ENCODE measurements at regions not wholly inside any gene's neighbourhood (a gene's known extent, or its start where the extent isn't known, plus 50 kb on each side); places are given as distances from the start of the nearest gene placed in this dataset.

- TF ChIP-seq TRIM22 (IDR thresholded peaks at IDR 0.05): no peak
Observed at GRCh38 chr17:22469101-22469880, 777.0 kb downstream of the KCNJ18 start (continued).

GRCh38 chr17:22469941-22470340 is 777.6 kb downstream of the KCNJ18 start:
- in situ Hi-C loops (cut with HindIII; ENCODE audit: extremely low pct_ligation_motif_present, low pct_unique_long_range_greater_than_20kb): loop anchor here (25.0 kb wide), 2 partner anchors 92 to 108 kb away; no protein-coding TSS in a partner anchor
- FAIRE-seq (no peak), ATAC-seq (no peak), DNase-seq (ENCODE audit: low spot score) (no peak)
- Histone ChIP-seq H3K79me2 (ENCODE audit: insufficient read depth, low read length) (no peaks in the 10 kb centered on the region), H3K27ac (ENCODE audit: extremely low read length, insufficient read depth, low read length) (no peak overlapping the region), H2AFZ (ENCODE audit: low read length) (no peak overlapping the region), H3K4me3 (replicated peaks in 1 of 3; ENCODE audit: insufficient read depth in 1 of 3, low read depth in 2 of 3, low read length in 3 of 3) (no peak overlapping the region), H3K9ac (ENCODE audit: insufficient read depth, low read depth, low read length) (no peak overlapping the region), H3K9me3 (ENCODE audit: low read length) (no peaks in the 10 kb centered on the region), H3K4me2 (ENCODE audit: low read depth, low read length) (no peak overlapping the region), H4K20me1 (ENCODE audit: insufficient read depth, low read length) (no peaks in the 10 kb centered on the region), H3K36me3 (replicated peaks in 1 of 2; ENCODE audit: control insufficient read depth in 1 of 2, insufficient read depth in 2 of 2, low read length in 2 of 2) (no peaks in the 10 kb centered on the region), H3K27me3 (ENCODE audit: control insufficient read depth in 1 of 2, insufficient read depth in 2 of 2, low read length in 2 of 2) (no peaks in the 10 kb centered on the region), H3K4me1 (ENCODE audit: insufficient read depth, low read length) (no peaks in the 10 kb centered on the region)
- no TSS peak for BruUV-seq (replicated peaks)
- intact Hi-C loops (cut with micrococcal nuclease; ENCODE audit: unreplicated experiment): no loop called here
- 7% methylated on average over 2 of the region's 4 CpGs for WGBS (ENCODE audit: low lambda C conversion rate)
- ChIA-PET POLR2A (no interaction called here), CTCF (ENCODE audit: low intra/inter-chr PET ratio, low total read pairs) (no interaction called here)
- TF ChIP-seq ZNF512 (CRISPR knock-in tag; IDR thresholded peaks at IDR 0.05) (no peak), ZNF724P (CRISPR knock-in tag; IDR thresholded peaks at IDR 0.05; ENCODE audit: borderline replicate concordance) (no peak), ZNF20 (CRISPR knock-in tag; IDR thresholded peaks at IDR 0.05) (no peak), RNF219 (CRISPR knock-in tag; IDR thresholded peaks at IDR 0.05) (no peak), SOX6 (IDR thresholded peaks at IDR 0.05) (no peak), SOX6 (CRISPR knock-in tag; IDR thresholded peaks at IDR 0.05) (no peak), RBFOX2 (IDR thresholded peaks at IDR 0.05; ENCODE audit: low read depth, low read length) (no peak), ZMAT5 (CRISPR knock-in tag; IDR thresholded peaks at IDR 0.05; ENCODE audit: borderline replicate concordance, low read depth) (no peak), ZNF878 (CRISPR knock-in tag; IDR thresholded peaks at IDR 0.05) (no peak), BORCS8-MEF2B (CRISPR knock-in tag; IDR thresholded peaks at IDR 0.05) (no peak), ZNF513 (CRISPR knock-in tag; conservative IDR thresholded peaks at IDR 0.05) (no peak), ATF7 (IDR thresholded peaks at IDR 0.05) (no peak), ATF7 (CRISPR knock-in tag; IDR thresholded peaks at IDR 0.05) (no peak), ATF3 (CRISPR knock-in tag; IDR thresholded peaks at IDR 0.05) (no peak), MXD4 (CRISPR knock-in tag; IDR thresholded peaks at IDR 0.05) (no peak)
